ENCODE measurements at regions not wholly inside any gene's neighbourhood (a gene's known extent, or its start where the extent isn't known, plus 50 kb on each side); places are given as distances from the start of the nearest gene placed in this dataset.

- H3K4me2 ChIP-seq (ENCODE audit: low read length): no peak overlapping the region
- peaks cover 58% of the 10 kb centered on the region for H3K27me3 ChIP-seq (ENCODE audit: low read length)
- POLR2A ChIA-PET (ENCODE audit: unreplicated experiment): no interaction called here
Measured at GRCh38 chr17:77704048-77704815, 254.3 kb upstream of the TNRC6C start.

GRCh38 chr17:77706938-77707337 is 251.6 kb upstream of the TNRC6C start:
- Histone ChIP-seq H3F3A (ENCODE audit: low read length, unreplicated experiment) (no peaks in the 10 kb centered on the region), H3K36me3 (ENCODE audit: low read depth, low read length) (no peaks in the 10 kb centered on the region), H3K4me2 (ENCODE audit: low read length) (no peak overlapping the region), H3K27ac (ENCODE audit: low read length) (no peak overlapping the region), H3K9me3 (ENCODE audit: low read length) (peaks cover 17% of the 10 kb centered on the region), H3K4me3 (ENCODE audit: low read length) (no peak overlapping the region), H3K27me3 (ENCODE audit: low read length) (peaks cover 58% of the 10 kb centered on the region), H2AFZ (ENCODE audit: low read length) (no peak overlapping the region), H4K20me1 (ENCODE audit: low read length) (no peaks in the 10 kb centered on the region), H3K9me2 (replicated peaks; ENCODE audit: low read length) (no peaks in the 10 kb centered on the region), H3K9ac (ENCODE audit: low read length) (no peak overlapping the region), H3K4me1 (ENCODE audit: insufficient read depth, low read length) (no peaks in the 10 kb centered on the region), H3K79me2 (ENCODE audit: low read length) (no peaks in the 10 kb centered on the region)
- ATAC-seq (no peak), DNase-seq (no peak)
- TF ChIP-seq EZH2phosphoT487 (IDR thresholded peaks at IDR 0.05; ENCODE audit: borderline replicate concordance, low read length): no peak
- no peak for TF ChIP-seq EZH2 (IDR thresholded peaks at IDR 0.05; ENCODE audit: low read length, unreplicated experiment)
- TF ChIP-seq, protein P1, sequence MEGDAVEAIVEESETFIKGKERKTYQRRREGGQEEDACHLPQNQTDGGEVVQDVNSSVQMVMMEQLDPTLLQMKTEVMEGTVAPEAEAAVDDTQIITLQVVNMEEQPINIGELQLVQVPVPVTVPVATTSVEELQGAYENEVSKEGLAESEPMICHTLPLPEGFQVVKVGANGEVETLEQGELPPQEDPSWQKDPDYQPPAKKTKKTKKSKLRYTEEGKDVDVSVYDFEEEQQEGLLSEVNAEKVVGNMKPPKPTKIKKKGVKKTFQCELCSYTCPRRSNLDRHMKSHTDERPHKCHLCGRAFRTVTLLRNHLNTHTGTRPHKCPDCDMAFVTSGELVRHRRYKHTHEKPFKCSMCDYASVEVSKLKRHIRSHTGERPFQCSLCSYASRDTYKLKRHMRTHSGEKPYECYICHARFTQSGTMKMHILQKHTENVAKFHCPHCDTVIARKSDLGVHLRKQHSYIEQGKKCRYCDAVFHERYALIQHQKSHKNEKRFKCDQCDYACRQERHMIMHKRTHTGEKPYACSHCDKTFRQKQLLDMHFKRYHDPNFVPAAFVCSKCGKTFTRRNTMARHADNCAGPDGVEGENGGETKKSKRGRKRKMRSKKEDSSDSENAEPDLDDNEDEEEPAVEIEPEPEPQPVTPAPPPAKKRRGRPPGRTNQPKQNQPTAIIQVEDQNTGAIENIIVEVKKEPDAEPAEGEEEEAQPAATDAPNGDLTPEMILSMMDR (conservative IDR thresholded peaks at IDR 0.05; ENCODE audit: low read depth, low read length): no peak
- ChIA-PET POLR2A (ENCODE audit: unreplicated experiment) (no interaction called here), CTCF (no interaction called here)
- intact Hi-C loops (cut with micrococcal nuclease): no loop called here
- no TSS peak for BruUV-seq (replicated peaks)

More at GRCh38 chr17:77704048-77704815, 254.3 kb upstream of the TNRC6C start:
- CTCF ChIA-PET: no interaction called here
- no TSS peak for BruUV-seq (replicated peaks)
- H3K9me2 ChIP-seq (replicated peaks; ENCODE audit: low read length): no peaks in the 10 kb centered on the region
- H3K9ac ChIP-seq (ENCODE audit: low read length): no peak overlapping the region
- intact Hi-C loops (cut with micrococcal nuclease): no loop called here
- DNase-seq (no peak), ATAC-seq (no peak)
- H3F3A ChIP-seq (ENCODE audit: low read length, unreplicated experiment): no peaks in the 10 kb centered on the region
- H3K36me3 ChIP-seq (ENCODE audit: low read depth, low read length): no peaks in the 10 kb centered on the region
- H3K4me3 ChIP-seq (ENCODE audit: low read length): no peak overlapping the region
- H3K27ac ChIP-seq (ENCODE audit: low read length): no peak overlapping the region
- TF ChIP-seq, protein P1 (conservative IDR thresholded peaks at IDR 0.05; ENCODE audit: low read depth, low read length): no peak
- TF ChIP-seq EZH2phosphoT487 (IDR thresholded peaks at IDR 0.05; ENCODE audit: borderline replicate concordance, low read length) (no peak), EZH2 (IDR thresholded peaks at IDR 0.05; ENCODE audit: low read length, unreplicated experiment) (no peak)
- H3K9me3 ChIP-seq (ENCODE audit: low read length): peaks cover 17% of the 10 kb centered on the region
- no peaks in the 10 kb centered on the region for H4K20me1 ChIP-seq (ENCODE audit: low read length)
- no peaks in the 10 kb centered on the region for H3K79me2 ChIP-seq (ENCODE audit: low read length)
- H2AFZ ChIP-seq (ENCODE audit: low read length): no peak overlapping the region
- H3K4me1 ChIP-seq (ENCODE audit: insufficient read depth, low read length): no peaks in the 10 kb centered on the region

GRCh38 chr17:77707546-77707945 is 251.0 kb upstream of the TNRC6C start:
- Histone ChIP-seq H3K4me3 (ENCODE audit: low read length) (no peak overlapping the region), H3K9me3 (ENCODE audit: low read length) (peaks cover 17% of the 10 kb centered on the region), H4K20me1 (ENCODE audit: low read length) (no peaks in the 10 kb centered on the region), H3K27ac (ENCODE audit: low read length) (no peak overlapping the region), H3K4me1 (ENCODE audit: insufficient read depth, low read length) (no peaks in the 10 kb centered on the region), H3K79me2 (ENCODE audit: low read length) (no peaks in the 10 kb centered on the region), H3K27me3 (ENCODE audit: low read length) (peaks cover 59% of the 10 kb centered on the region), H3K4me2 (ENCODE audit: low read length) (no peak overlapping the region), H3K36me3 (ENCODE audit: low read depth, low read length) (no peaks in the 10 kb centered on the region), H3K9ac (ENCODE audit: low read length) (no peak overlapping the region), H3K9me2 (replicated peaks; ENCODE audit: low read length) (no peaks in the 10 kb centered on the region), H2AFZ (ENCODE audit: low read length) (no peak overlapping the region), H3F3A (ENCODE audit: low read length, unreplicated experiment) (no peaks in the 10 kb centered on the region)
- ATAC-seq (no peak), DNase-seq (no peak)
- no TSS peak for BruUV-seq (replicated peaks)
- TF ChIP-seq EZH2phosphoT487 (IDR thresholded peaks at IDR 0.05; ENCODE audit: borderline replicate concordance, low read length) (no peak), EZH2 (IDR thresholded peaks at IDR 0.05; ENCODE audit: low read length, unreplicated experiment) (no peak)
- TF ChIP-seq, protein P1 (conservative IDR thresholded peaks at IDR 0.05; ENCODE audit: low read depth, low read length): no peak
- ChIA-PET CTCF (no interaction called here), POLR2A (ENCODE audit: unreplicated experiment) (no interaction called here)
- intact Hi-C loops (cut with micrococcal nuclease): no loop called here

Measured in PC-3 (cell line).